Endothelial cell of hepatic sinusoid (primary cell): ENCODE measurements at regions not wholly inside any gene's neighbourhood (a gene's known extent, or its start where the extent isn't known, plus 50 kb on each side); places are given as distances from the start of the nearest gene placed in this dataset.
"Not testable (repeated sequence)": the region's sequence is repeated elsewhere in the genome, so short reads cannot be mapped to it uniquely, and the experiment has no call there.

Experiments
- in situ Hi-C: cut with HindIII; loops from 2 replicates; pipeline ENCODE4 v1.10.0; 2017; ENCODE audit warnings: low sequenced_read_pairs

DNA sequence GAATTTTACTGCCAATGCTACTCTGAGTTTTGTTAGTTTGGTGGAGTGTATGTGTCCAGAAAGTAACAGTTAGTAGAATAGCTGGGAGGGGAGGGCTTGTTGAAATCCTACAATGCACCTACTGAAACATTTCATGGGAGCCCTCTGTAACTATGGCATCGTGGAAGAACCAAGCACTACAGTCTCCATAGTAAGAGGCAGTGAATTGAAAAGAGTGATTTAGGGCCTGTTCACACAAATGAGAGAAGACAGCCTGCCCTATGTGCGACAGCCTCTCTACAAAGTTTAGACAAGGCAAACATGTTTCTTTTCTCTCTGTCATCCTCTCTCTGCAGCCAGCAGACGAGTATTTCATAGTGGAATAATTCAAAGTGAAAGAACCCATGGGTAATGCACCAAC lies 676.6 kb downstream of the BRINP1 start:
- in situ Hi-C loops = no loop called here

DNA sequence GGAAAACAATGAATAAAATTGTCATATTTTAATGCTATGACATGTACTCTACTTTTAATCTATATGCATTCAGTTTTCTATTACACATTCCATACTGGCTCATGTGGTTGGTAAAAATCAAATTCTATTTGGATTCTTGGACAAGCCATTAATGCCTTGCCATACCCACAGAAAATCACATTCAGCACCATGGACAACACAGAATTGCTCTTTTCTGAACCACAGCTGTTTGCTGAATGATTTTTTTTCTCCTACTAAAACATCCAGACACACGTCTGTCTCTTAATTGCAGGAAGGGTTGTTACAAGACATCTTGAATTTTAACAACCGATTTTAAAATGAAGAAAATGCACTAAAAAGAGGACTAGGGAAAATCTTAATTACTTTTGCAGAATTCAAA lies 675.6 kb downstream of the BRINP1 start:
- in situ Hi-C loops = no loop called here

DNA sequence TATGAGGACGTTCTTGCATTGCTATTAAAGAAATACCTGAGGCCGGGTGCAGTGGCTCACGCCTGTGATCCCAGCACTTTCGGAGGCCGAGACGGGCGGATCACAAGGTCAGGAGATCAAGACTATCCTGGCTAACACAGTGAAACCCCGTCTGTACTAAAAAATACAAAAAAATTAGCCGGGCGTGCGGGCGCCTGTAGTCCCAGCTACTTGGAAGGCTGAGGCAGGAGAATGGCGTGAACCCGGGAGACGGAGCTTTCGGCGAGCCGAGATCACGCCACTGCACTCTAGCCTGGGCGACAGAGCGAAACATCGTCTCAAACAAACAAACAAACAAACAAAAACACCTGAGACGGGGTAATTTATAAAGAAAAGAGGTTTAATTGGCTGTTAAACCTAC lies 674.0 kb downstream of the BRINP1 start:
- in situ Hi-C loops = not testable (repeated sequence)

DNA sequence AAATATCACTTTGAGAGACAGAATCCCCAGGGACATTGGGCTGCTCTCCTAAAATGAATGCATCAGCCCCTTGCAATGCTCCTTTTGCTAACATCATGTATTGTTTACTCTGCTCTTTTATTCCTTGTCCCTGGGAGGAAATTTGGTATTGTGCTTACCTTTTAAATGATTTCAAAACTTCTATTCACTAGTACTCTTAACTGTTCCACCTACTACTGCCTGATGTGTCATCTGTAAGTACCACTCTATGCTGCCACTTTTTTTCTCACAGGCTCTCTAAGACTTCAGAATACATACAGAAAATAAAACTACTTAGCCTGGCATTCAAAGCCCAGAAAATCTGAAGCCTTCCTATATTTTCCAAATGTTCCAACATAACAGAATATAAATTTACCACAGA lies 667.2 kb downstream of the BRINP1 start:
- in situ Hi-C loops = no loop called here

DNA sequence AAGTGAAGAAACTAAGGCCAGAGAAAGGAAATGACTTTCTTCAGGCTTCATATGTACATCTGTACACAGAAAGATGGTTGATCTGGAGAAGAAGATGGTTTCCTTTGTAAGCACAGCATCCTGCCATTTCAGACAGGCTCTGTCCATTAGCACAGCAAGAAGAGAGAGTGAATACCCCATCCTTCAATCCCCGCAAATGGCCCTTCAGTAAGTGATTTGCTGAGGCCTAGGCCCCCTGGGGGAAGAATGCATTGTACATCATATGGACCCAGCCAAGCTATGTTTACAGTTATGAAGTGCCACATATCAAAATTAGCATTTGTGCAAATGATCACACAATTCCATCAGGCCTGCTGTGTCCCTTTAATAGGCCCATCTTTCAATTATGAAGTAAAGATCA lies 657.4 kb downstream of the BRINP1 start:
- in situ Hi-C loops = no loop called here

DNA sequence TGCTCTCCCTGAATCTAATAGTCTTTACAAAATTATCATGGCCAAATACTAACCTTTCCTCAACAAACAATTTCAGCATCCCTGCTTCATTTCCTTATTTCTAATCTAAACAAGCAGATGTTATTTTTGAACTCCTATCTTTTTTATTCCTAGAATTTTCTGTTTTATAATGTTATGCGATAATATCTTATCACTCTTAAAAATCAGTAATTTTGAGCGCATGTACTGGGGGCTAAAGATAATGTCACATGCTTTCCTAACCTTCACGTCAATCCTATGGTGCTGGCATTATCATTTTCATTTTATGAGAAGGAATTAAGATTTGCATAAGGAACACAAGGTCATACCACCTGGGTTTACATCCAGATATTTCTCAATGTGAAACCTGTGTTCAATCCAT lies 648.0 kb downstream of the BRINP1 start:
- in situ Hi-C loops = no loop called here

DNA sequence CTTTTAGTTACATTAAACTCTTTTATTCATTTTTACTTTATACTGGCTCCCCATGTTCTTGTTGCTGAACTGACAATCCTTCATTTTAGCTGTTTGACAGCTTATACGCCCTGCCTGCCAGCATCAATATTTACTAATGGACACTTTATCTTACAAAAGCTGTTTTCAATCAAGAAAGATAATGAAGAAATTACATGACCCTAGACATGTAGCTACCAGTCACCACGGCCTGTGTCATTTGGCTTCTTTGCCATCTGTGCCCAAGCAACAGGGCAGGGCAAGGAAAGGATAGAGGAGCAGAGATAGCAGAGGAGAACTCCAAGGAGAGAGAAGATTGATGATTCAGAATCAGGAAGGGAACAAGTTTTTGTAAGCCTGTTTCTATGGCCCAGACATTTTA lies 647.3 kb downstream of the BRINP1 start:
- in situ Hi-C loops = no loop called here

DNA sequence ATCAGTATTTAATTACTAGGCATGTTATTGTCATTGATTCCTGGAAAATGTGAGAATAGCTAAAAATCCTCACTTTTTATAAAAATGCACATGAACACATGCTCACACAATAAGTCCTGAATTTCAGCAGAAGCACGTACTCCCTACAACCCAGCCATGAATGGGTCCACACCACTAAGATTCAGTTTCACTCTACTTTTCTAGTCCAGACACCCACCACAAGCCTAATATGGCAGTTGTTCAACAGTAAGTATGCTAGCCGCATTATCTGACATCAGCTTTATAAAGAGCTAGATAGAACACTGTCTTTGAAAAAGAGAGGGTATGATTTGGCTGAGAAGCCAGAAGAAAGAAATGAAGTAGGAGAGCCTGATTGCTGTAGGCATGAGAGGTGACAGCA lies 639.3 kb downstream of the BRINP1 start:
- in situ Hi-C loops = no loop called here

DNA sequence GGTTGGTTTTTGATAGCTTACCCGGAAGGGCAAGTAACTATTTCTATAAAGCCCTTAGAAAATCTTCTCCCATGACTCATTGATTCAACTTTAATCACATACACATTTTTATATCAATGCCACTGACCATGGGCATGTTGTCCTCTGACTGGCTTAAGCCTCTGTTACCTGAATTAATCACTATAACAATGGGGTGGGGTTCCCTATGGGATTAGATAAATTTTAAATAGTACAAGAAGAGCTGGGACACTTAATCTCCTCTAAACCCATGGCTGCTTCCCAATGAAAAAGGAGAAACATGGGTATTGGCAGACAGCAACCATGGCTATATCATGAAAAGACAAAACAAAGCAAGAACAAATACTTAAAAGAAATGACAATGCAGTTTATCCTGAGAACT lies 636.2 kb downstream of the BRINP1 start:
- in situ Hi-C loops = no loop called here

DNA sequence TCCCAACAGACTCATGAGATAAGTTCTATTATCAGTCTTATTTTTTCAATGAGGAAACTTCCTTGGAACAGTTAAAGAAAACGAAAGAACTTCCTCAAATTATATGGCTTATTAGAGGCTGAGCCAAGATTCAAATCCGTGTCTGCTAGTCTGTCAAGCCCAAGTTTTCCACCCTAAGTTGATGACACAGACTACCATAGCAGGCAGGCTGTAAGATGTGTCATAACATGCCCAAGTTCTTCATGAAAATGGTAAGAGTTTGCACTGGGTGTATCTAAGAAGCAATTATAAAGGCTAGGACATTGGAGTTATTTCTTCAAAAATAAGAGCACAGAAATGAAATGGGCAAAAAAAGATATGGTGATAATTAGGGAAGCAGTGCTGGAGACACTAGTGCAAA lies 634.5 kb downstream of the BRINP1 start:
- in situ Hi-C loops = no loop called here

DNA sequence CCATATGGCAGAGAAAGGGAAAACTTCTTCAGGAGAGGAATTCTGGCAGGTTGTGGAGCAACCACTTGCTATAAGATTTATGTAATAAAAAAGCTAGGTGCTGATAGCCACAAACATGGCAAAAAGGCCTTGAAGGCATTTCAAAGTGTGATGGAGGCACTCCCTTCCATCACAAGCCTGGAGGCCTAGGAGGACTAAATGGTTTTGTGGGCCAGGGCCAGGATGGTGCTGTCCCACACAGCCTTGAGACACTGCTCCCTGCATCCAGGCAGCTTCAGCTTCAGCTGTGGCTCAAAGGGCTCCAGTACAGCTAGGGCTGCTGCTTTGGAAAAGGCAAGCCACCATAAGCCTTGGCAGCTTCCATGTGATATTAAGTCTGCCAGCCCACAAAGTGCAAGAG lies 632.8 kb downstream of the BRINP1 start:
- in situ Hi-C loops = no loop called here

DNA sequence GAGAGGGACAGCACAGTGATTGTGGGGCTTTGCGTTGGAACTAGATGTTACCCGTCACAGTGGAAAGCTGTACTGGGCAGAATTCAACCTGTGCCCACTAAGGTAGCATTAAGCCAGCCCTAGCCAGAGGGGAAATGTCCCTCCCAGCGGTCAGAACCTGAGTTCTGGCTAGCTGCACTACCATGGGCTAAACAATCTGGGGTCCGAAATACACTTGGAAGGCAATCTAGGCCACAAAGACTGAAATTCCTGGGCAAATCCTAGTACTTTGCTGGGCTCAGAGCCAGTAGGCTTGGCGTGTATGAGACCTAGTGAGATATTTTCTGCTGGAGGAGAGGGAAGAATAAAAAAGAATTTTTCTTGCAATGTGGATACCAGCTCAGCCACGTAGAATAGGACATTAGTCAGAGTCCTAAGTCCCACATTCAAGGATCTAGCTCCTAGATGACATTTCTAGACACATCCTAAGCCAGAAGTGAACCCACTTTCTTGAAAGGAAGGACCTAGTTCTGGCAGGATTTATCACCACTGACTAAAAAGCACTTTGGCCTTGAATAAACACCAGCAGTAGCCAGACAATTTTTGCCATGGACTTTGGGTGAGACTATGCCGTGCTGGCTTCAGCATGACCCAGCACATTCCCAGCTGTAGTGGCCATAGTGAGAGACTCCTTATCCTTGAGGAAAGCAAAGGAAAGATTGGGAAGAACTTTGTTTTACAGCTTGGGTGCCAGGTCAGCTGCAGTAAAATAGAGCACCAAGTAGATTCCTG lies 618.0 kb downstream of the BRINP1 start:
- in situ Hi-C loops = no loop called here

DNA sequence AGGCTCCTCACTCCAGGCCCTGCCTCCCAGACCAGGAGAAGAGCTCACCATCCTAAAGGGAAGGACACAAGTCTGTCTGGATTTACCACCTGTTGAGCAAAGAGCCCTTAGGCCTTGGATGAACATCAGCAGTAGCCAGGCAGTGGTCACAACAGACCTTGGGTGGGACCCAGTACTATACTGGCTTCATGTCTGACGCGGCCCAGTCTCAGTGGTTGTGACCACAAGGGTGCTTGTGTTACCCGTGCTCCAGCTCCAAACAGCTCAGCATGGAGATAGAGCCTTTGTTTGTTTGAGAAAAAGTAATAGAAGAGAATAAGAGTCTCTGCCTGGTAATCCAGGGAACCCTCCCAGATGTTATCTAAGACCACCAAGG lies 617.4 kb downstream of the BRINP1 start:
- in situ Hi-C loops = no loop called here

DNA sequence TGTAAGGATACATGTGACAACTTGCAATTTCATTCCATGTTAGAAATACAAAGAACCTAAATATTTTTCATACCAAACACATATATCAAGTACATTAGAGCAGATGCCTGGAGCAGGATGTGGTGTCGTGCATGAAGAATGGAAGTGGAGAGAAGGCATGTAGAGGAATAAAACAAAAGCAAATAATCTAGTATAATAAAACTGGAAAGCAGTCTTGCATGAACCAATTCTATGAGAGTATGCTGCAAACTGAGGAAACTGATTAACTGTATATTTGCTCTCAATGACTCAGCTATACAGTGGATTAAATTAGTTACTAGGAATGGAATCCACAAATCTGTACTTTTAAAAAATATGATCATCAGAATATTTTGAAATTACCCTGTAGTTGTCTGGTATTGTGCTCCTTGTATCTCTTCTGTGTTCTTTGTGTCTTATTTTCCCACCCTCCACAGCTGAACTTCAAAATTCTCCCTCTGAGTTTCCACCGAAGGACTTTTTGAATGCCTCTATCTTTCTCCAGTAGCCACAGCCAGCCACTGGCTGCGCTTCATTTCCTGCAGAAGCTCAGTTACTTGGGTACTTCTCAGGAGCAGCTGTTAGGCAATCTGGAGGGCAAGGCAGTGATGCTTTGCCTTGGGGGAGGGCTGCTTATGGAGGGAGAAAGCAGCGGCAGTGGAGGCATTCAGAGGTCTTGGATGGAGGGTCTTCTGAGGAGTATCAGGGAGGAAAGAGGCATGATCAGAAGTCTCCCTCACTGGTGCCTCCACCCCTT lies 608.0 kb downstream of the BRINP1 start:
- in situ Hi-C loops = no loop called here

DNA sequence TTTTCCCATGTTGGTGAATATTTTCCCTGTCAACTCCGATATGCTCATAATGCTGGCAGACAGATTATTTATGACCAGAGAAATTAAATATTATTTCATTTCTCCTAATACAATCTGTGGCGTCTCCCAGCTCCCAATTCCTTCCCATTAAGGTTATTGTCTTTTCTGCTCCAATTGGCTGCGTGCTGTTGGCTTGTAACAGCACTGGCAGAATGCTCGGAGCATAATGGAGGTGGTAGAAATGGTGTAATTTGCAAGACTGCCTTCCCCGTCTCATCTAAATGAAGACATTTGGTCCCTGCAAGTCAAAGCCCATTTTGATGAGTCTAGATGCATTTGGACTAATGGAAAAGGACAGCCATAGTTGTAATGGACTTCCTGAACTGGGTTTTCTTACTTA lies 601.7 kb downstream of the BRINP1 start:
- in situ Hi-C loops = no loop called here

DNA sequence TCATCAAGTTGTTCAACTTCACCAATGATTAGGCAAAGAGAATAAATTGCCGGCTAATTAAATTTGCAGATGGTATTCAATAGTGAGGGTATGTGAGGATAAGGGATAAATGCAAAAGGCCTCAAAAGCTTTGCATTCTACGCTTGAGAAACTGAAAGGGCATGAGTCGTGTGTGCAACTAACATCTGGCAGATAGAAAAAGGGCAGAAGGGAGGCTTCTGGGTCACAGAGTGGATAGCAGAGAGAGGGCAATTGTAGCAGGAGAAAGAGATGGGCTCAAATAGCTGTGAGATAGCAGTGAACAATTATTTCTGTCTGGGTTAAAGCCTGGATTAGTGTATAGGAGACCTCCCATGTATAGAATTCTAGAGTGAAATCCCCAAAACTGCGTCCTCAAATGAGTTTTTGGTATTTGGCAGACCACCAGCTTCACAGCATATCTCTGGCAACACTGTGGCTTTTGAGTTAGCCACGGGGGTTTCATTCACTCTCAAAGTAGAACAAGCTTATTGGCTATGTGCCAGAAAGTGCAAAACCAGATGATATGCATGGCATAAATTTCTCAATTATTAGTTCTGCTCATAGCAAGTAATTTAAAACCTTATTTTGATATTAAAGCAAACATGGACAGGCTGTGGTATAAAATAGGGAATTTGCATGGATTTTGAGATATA lies 586.3 kb downstream of the BRINP1 start:
- in situ Hi-C loops = no loop called here

DNA sequence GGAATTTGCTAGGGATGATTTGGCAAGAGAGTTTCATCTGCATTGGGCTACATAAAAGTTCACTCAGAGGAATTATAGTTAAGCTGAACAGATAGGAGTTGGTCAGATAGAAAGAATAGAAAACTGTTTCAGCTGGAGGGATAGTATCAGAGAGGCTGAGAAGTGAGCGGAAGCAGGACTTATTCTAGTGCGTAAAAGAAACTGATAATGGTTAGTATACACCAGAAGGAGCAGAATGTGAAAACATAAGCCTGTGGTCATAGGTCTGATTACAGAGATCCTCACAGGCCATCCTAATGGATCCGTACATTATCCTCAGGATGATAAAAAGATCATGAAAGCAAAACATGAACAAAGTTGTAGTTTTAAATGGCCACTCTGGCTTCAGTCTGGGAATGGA lies 585.2 kb downstream of the BRINP1 start:
- in situ Hi-C loops = no loop called here

DNA sequence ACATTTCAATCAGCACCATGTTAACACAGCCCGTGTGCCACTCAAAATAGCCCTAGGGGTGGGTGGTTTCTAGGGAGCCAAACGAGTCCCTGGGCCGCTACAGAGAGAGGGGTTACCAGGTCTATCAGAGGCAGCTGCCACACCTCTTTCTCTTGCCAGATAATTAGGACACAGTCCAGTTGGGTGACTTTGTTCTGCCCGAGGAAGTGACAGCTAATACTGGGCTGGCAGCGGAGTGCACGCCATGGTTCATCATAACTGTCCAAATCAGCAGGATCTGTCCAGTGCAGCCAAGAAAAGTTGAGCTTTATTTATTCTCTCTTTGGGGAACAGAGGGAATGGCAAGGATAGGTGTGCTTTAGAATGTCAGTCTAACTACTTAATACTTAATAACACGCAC lies 583.8 kb downstream of the BRINP1 start:
- in situ Hi-C loops = no loop called here

DNA sequence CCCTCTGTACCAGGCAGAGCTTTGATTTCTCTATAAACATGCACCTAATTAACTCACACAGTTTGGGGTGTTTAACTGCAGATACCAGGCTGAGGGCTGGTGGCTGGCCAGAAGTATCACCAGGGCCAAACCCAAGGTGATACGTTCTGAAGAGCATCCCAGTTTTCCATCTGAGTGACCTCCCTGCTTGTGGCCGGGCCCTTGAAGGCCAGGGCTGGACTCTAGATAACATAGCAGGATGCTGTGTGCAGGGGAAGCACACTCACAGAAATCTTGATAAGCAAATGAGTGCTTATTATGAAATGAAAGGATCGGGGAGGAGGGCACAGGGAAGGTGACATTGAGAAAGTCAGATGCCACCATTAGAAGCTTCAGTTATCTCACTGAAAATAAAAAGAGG lies 582.4 kb downstream of the BRINP1 start:
- in situ Hi-C loops = no loop called here

DNA sequence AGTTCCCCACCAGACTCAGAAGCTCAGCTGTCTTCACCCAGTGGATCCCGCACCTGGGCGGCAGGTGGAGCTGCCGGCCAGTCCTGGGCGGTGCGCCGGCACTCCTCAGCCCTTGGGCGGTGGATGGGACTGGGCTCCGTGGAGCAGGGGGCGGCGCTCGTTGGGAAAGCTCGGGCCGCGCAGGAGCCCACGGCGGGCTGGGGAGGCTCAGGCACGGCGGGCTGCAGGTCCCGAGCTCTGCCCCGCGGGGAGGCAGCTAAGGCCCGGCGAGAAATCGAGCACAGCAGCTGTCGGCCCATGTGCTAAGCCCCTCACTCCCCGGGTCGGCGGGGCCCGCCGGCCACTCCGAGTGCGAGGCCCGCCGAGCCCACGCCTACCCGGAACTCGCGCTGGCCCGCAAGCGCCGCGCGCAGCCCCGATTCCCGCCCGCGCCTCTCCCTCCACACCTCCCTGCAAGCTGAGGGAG lies 560.0 kb downstream of the BRINP1 start:
- in situ Hi-C loops = no loop called here

DNA sequence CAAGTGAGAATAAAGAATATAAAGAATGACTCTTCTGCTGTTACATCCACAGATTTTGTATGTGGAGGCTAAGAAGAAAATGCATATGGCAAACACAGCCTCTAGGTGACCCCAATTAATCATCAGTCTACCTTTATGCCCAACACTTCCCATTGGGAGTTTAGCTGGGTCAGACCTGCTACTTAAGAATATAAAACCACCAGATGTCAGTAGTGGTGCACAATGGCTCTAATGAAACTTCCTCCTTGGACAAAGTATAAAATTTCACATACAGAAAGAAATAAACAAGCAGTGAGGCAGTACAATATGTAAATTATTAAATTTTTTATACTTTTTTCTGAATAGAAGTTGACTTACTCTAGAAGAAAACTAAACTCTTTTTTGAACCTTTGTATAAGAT lies 539.9 kb downstream of the BRINP1 start:
- in situ Hi-C loops = no loop called here

DNA sequence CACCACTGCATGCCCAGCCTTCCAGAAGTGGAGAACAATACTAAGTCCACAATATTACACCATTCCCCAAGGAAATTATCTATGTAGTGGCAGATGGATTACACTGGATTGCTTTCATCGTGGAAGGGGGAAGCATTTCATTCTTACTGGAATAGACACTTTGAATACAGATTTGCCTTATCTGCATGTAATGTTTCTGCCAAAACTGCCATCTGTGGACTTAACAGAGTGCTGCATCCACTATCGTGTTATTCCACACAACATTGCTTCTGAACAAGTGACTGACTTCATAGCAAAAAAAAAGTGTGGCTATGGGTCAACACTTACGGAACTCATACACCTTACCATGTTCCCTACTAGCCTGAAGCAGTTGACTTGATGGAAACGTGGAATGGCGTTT lies 536.9 kb downstream of the BRINP1 start:
- in situ Hi-C loops = no loop called here
